SK-N-MC (cell line): ENCODE measurements at regions not wholly inside any gene's neighbourhood (a gene's known extent, or its start where the extent isn't known, plus 50 kb on each side); places are given as distances from the start of the nearest gene placed in this dataset.
A peak's percentile ranks its signal among the peaks of the same experiment; 100 is the strongest.
"Not testable (repeated sequence)": the region's sequence is repeated elsewhere in the genome, so short reads cannot be mapped to it uniquely, and the experiment has no call there.

Source experiments
- DNase-seq: peaks from one replicate; pipeline ENCODE4 v3.0.0-alpha.2; 2011; ENCODE audit warnings: low read depth, low spot score
- H3K27ac ChIP-seq: fragments of 200-600 bp; sonication (generic); 2 replicates; pipeline ENCODE4 v1.5.1; 2016; ENCODE audit warnings: mixed run types
- H3K36me3 ChIP-seq: fragments of 200-600 bp; sonication (generic); 2 replicates; pipeline ENCODE4 v1.6.1; 2017; ENCODE audit warnings: antibody characterized with exemption, low read length, mixed read lengths; ENCODE audit not compliant: insufficient read depth
- H3K4me3 ChIP-seq: fragments of 200-600 bp; sonication (generic); 2 replicates; pipeline ENCODE4 v1.5.1; 2016
- H3K9ac ChIP-seq: fragments of 200-600 bp; sonication (generic); 2 replicates; pipeline ENCODE4 v1.8.0; 2017; ENCODE audit warnings: mixed run types, mixed read lengths; ENCODE audit not compliant: insufficient read length
- H3K9me3 ChIP-seq: fragments of 200-600 bp; sonication (generic); 2 replicates; pipeline ENCODE4 v1.6.1; 2017; ENCODE audit warnings: low read depth, mild to moderate bottlenecking, antibody characterized with exemption, low read length, moderate library complexity, mixed read lengths
- EZH2 ChIP-seq: fragments of 200-600 bp; sonication (generic); IDR thresholded peaks from one replicate; pipeline ENCODE4 v1.6.1; 2017; ENCODE audit warnings: antibody characterized with exemption
- FOXP2 ChIP-seq: optimal IDR thresholded peaks from 2 replicates; pipeline ENCODE3; 2011; ENCODE audit warnings: mild to moderate bottlenecking, moderate library complexity; ENCODE audit not compliant: insufficient read depth; ENCODE audit errors: extremely low read length, control extremely low read depth
- POLR2AphosphoS5 ChIP-seq: IDR thresholded peaks from 2 replicates; pipeline ENCODE4 v1.6.1; 2012; ENCODE audit warnings: mild to moderate bottlenecking, low read depth, low read length, borderline replicate concordance

- no peak for DNase-seq
- TF ChIP-seq EZH2 (no peak), POLR2AphosphoS5 (no peak), FOXP2 (no peak)
- H3K9ac ChIP-seq: no peak overlapping the region
- no peak overlapping the region for H3K27ac ChIP-seq
- H3K36me3 ChIP-seq: no peaks in the 10 kb centered on the region
- H3K9me3 ChIP-seq: no peaks in the 10 kb centered on the region
- no peak overlapping the region for H3K4me3 ChIP-seq
Measured at GRCh38 chr1:113198806-113199205, 125.8 kb downstream of the LRIG2 start.

GRCh38 chr1:113199760-113200455, 126.9 kb downstream of the LRIG2 start:
- Histone ChIP-seq H3K9me3 (no peaks in the 10 kb centered on the region), H3K27ac (no peak overlapping the region), H3K9ac (no peak overlapping the region), H3K36me3 (no peaks in the 10 kb centered on the region), H3K4me3 (no peak overlapping the region)
- no peak for TF ChIP-seq EZH2
- TF ChIP-seq FOXP2: no peak
- no peak for TF ChIP-seq POLR2AphosphoS5
- peak; percentile 22 for DNase-seq

GRCh38 chr1:113201560-113201959, 128.6 kb downstream of the LRIG2 start:
- H3K9ac ChIP-seq: no peak overlapping the region
- H3K4me3 ChIP-seq: no peak overlapping the region
- TF ChIP-seq FOXP2 (no peak), POLR2AphosphoS5 (no peak), EZH2 (no peak)
- H3K27ac ChIP-seq: no peak overlapping the region
- H3K36me3 ChIP-seq: no peaks in the 10 kb centered on the region
- no peak for DNase-seq
- H3K9me3 ChIP-seq: no peaks in the 10 kb centered on the region

- Histone ChIP-seq H3K9ac (no peak overlapping the region), H3K27ac (no peak overlapping the region), H3K36me3 (no peaks in the 10 kb centered on the region), H3K4me3 (no peak overlapping the region), H3K9me3 (no peaks in the 10 kb centered on the region)
- DNase-seq: no peak
- TF ChIP-seq POLR2AphosphoS5 (no peak), EZH2 (no peak), FOXP2 (no peak)
Measured at GRCh38 chr1:113205980-113206766, 133.2 kb downstream of the LRIG2 start.

- H3K36me3 ChIP-seq: no peaks in the 10 kb centered on the region
- no peak overlapping the region for H3K4me3 ChIP-seq
- no peak overlapping the region for H3K27ac ChIP-seq
- TF ChIP-seq POLR2AphosphoS5 (no peak), FOXP2 (no peak), EZH2 (no peak)
- DNase-seq: no peak
- no peaks in the 10 kb centered on the region for H3K9me3 ChIP-seq
- H3K9ac ChIP-seq: no peak overlapping the region
Measured at GRCh38 chr1:113207019-113207418, 134.0 kb downstream of the LRIG2 start.

GRCh38 chr1:113207457-113207856, 134.5 kb downstream of the LRIG2 start:
- no peak for DNase-seq
- Histone ChIP-seq H3K9ac (no peak overlapping the region), H3K9me3 (no peaks in the 10 kb centered on the region), H3K36me3 (no peaks in the 10 kb centered on the region), H3K27ac (no peak overlapping the region), H3K4me3 (no peak overlapping the region)
- no peak for TF ChIP-seq POLR2AphosphoS5

- not testable (repeated sequence) for H3K36me3 ChIP-seq, H3K9ac ChIP-seq, DNase-seq, H3K9me3 ChIP-seq, H3K27ac ChIP-seq, H3K4me3 ChIP-seq
Measured at GRCh38 chr1:113208425-113208824, 135.4 kb downstream of the LRIG2 start.

- Histone ChIP-seq H3K4me3 (no peak overlapping the region), H3K9ac (no peak overlapping the region), H3K9me3 (no peaks in the 10 kb centered on the region), H3K36me3 (no peaks in the 10 kb centered on the region), H3K27ac (no peak overlapping the region)
- no peak for DNase-seq
- TF ChIP-seq FOXP2 (no peak), POLR2AphosphoS5 (no peak), EZH2 (no peak)
Measured at GRCh38 chr1:113210248-113210647, 137.2 kb downstream of the LRIG2 start.

GRCh38 chr1:113211467-113211866, 138.5 kb downstream of the LRIG2 start:
- Histone ChIP-seq H3K9me3 (no peaks in the 10 kb centered on the region), H3K27ac (no peak overlapping the region), H3K36me3 (no peaks in the 10 kb centered on the region), H3K4me3 (no peak overlapping the region), H3K9ac (no peak overlapping the region)
- DNase-seq: no peak
- TF ChIP-seq POLR2AphosphoS5 (no peak), FOXP2 (no peak)
